H1 (cell line): ENCODE measurements at regions not wholly inside any gene's neighbourhood (a gene's known extent, or its start where the extent isn't known, plus 50 kb on each side); places are given as distances from the start of the nearest gene placed in this dataset.

Source experiments
- CEBPB ChIP-seq: IDR thresholded peaks from 2 replicates; pipeline ENCODE4 v1.6.1; 2012; ENCODE audit warnings: low read depth, low read length
- CREB1 ChIP-seq: IDR thresholded peaks from 2 replicates; pipeline ENCODE4 v1.6.1; 2012; ENCODE audit warnings: inconsistent platforms
- GABPA ChIP-seq: IDR thresholded peaks from 2 replicates; pipeline ENCODE4 v1.6.1; 2011; ENCODE audit warnings: mild to moderate bottlenecking, low read length, moderate library complexity, borderline replicate concordance; ENCODE audit not compliant: insufficient read depth
- POLR2AphosphoS5 ChIP-seq: IDR thresholded peaks from 2 replicates; pipeline ENCODE4 v1.6.1; 2011; ENCODE audit warnings: low read depth, low read length
- RNF2 ChIP-seq: fragments of 200-900, 300-1000 bp; sonication (generic); IDR thresholded peaks from 2 replicates; pipeline ENCODE4 v1.7.1; 2016; ENCODE audit warnings: borderline replicate concordance, low read depth, mild to moderate bottlenecking, antibody characterized with exemption, low read length; ENCODE audit not compliant: poor library complexity, severe bottlenecking; ENCODE audit errors: missing control alignments
- TF ChIP-seq, protein P1 (sequence below), 3 experiments: IDR thresholded peaks; 1 replicate in 2 of 3; 2 replicates in 1 of 3; pipeline versions ENCODE4 v1.5.1 to v1.6.1; 2011; ENCODE audit warnings: low read length in 3 of 3, mild to moderate bottlenecking in 3 of 3, inconsistent platforms in 2 of 3, low read depth in 1 of 3, moderate library complexity in 1 of 3; ENCODE audit not compliant: insufficient read depth in 1 of 3; ENCODE audit errors: control extremely low read depth in 1 of 3

DNA sequence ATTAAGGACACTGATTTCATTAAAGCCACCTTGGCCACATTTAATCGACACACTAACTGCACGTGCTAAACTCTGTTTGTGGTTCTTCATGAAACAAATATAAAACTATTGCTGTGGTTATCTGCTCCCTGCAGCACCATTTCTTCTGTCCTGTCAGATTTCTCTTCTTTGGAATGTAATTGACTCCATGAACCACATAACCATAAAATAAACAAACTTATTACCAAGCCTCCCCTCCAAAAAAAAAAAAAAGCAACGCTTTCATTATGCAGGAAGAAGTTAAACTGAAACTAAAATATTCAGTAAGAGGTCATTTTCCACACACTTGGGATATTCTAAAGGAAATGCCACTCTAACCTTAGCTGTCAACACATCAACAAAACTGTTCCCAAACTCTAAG lies 319.1 kb upstream of the NT5E start:
- TF ChIP-seq CREB1: no peak
- TF ChIP-seq POLR2AphosphoS5: no peak
- TF ChIP-seq, protein P1, sequence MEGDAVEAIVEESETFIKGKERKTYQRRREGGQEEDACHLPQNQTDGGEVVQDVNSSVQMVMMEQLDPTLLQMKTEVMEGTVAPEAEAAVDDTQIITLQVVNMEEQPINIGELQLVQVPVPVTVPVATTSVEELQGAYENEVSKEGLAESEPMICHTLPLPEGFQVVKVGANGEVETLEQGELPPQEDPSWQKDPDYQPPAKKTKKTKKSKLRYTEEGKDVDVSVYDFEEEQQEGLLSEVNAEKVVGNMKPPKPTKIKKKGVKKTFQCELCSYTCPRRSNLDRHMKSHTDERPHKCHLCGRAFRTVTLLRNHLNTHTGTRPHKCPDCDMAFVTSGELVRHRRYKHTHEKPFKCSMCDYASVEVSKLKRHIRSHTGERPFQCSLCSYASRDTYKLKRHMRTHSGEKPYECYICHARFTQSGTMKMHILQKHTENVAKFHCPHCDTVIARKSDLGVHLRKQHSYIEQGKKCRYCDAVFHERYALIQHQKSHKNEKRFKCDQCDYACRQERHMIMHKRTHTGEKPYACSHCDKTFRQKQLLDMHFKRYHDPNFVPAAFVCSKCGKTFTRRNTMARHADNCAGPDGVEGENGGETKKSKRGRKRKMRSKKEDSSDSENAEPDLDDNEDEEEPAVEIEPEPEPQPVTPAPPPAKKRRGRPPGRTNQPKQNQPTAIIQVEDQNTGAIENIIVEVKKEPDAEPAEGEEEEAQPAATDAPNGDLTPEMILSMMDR (IDR thresholded peaks at IDR 0.05; ENCODE audit: control extremely low read depth in 1 of 3, insufficient read depth in 1 of 3, low read depth in 1 of 3, low read length in 3 of 3): no peak
- TF ChIP-seq RNF2: no peak
- TF ChIP-seq CEBPB: no peak
- TF ChIP-seq GABPA: no peak
